Testis (tissue), 2 donors: ENCODE measurements at regions not wholly inside any gene's neighbourhood (a gene's known extent, or its start where the extent isn't known, plus 50 kb on each side); places are given as distances from the start of the nearest gene placed in this dataset.
"Not testable (repeated sequence)": the region's sequence is repeated elsewhere in the genome, so short reads cannot be mapped to it uniquely, and the experiment has no call there.

ENCODE experiments used
- POLR2A ChIP-seq: fragments of 450-650 bp; IDR thresholded peaks from one replicate; pipeline ENCODE4 v1.6.1; 2017; ENCODE audit warnings: antibody characterized with exemption, mild to moderate bottlenecking, moderate library complexity
- TF ChIP-seq, protein P1 (sequence below), 3 experiments: fragments of 450-650 bp in 2 of 3; fragments of 200-600 bp in 1 of 3; sonication (generic) in 1 of 3; IDR thresholded peaks; one replicate each; pipeline ENCODE4 v1.5.1; 2016 to 2019; ENCODE audit warnings: antibody characterized with exemption in 3 of 3, mild to moderate bottlenecking in 2 of 3, moderate library complexity in 1 of 3

DNA sequence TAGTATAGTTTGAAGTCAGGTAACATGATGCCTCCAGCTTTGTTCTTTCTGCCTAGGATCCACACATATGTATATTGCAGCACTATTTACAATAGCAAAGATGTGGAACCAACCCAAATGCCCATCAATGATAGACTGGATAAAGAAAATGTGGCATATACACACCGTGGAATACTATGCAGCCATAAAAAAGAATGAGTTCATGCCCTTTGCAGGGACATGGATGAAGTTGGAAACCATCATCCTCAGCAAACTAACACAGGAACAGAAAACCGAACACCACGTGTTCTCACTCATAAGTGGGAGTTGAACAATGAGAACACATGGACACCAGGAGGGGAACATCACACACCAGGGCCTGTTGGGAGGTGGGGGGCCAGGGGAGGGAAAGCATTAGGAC, 1111.5 kb downstream of the BRD1 start:
- TF ChIP-seq, protein P1, sequence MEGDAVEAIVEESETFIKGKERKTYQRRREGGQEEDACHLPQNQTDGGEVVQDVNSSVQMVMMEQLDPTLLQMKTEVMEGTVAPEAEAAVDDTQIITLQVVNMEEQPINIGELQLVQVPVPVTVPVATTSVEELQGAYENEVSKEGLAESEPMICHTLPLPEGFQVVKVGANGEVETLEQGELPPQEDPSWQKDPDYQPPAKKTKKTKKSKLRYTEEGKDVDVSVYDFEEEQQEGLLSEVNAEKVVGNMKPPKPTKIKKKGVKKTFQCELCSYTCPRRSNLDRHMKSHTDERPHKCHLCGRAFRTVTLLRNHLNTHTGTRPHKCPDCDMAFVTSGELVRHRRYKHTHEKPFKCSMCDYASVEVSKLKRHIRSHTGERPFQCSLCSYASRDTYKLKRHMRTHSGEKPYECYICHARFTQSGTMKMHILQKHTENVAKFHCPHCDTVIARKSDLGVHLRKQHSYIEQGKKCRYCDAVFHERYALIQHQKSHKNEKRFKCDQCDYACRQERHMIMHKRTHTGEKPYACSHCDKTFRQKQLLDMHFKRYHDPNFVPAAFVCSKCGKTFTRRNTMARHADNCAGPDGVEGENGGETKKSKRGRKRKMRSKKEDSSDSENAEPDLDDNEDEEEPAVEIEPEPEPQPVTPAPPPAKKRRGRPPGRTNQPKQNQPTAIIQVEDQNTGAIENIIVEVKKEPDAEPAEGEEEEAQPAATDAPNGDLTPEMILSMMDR (IDR thresholded peaks at IDR 0.05), result not testable (repeated sequence)
- not testable (repeated sequence) for TF ChIP-seq POLR2A
